ENCODE measurements at regions not wholly inside any gene's neighbourhood (a gene's known extent, or its start where the extent isn't known, plus 50 kb on each side); places are given as distances from the start of the nearest gene placed in this dataset.

DNA sequence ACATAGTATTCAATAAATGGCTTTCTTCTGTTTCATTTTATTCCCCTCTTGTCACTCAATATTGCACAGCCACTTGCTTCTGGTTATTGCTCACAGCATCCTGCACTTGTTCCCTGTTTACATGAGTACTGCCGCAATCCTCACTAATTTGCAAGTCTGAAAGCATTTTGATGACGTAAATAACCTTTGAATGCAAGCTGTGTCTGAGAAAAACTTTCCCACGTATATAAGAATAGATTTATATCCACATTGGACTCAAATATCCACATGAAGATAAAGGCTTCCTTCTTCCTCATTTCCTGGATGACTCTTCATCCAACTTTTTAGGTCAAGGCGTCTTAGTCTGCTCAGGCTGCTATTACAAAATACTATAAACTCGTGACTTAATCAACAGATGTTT lies 88.2 kb upstream of the DAP start:
- no peaks in the 10 kb centered on the region for H3K4me1 ChIP-seq (ENCODE audit: control insufficient read depth, insufficient read depth, low read length, unreplicated experiment)
- no peak overlapping the region for H3K4me3 ChIP-seq (ENCODE audit: low read depth, low read length)
- H3K27me3 ChIP-seq (ENCODE audit: insufficient read depth, low read length), result peaks cover 33% of the 10 kb centered on the region
- no peaks in the 10 kb centered on the region for H3K36me3 ChIP-seq (ENCODE audit: insufficient read depth, low read length)
- no peak overlapping the region for H3K27ac ChIP-seq (ENCODE audit: low read depth, low read length)
- H2AFZ ChIP-seq (ENCODE audit: low read length, unreplicated experiment), result no peak overlapping the region
- H3K79me2 ChIP-seq (ENCODE audit: control insufficient read depth, insufficient read depth, low read length, unreplicated experiment), result no peaks in the 10 kb centered on the region

DNA sequence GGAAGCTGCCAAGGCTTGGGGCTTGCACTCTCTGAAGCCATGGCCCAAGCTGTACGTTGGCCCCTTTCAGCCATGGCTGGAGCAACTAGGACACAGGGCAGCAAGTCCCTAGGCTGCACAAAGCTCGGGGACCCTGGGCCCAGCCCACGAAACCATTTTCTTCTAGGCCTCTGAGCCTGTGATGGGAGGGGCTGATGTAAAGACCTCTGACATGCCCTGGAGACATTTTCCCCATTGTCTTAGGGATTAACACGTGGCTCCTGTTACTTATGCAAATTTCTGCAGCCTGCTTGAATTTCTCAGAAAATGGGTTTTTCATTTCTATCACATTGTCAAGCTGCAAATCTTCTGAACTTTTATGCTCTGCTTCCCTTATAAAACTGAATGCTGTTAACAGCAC lies 83.0 kb upstream of the DAP start:
- H3K27me3 ChIP-seq (ENCODE audit: insufficient read depth, low read length), result peaks cover 19% of the 10 kb centered on the region
- no peaks in the 10 kb centered on the region for H3K4me1 ChIP-seq (ENCODE audit: control insufficient read depth, insufficient read depth, low read length, unreplicated experiment)
- H3K4me3 ChIP-seq (ENCODE audit: low read depth, low read length), result no peak overlapping the region
- H3K27ac ChIP-seq (ENCODE audit: low read depth, low read length), result no peak overlapping the region
- no peaks in the 10 kb centered on the region for H3K36me3 ChIP-seq (ENCODE audit: insufficient read depth, low read length)
- no peak overlapping the region for H2AFZ ChIP-seq (ENCODE audit: low read length, unreplicated experiment)
- H3K79me2 ChIP-seq (ENCODE audit: control insufficient read depth, insufficient read depth, low read length, unreplicated experiment), result no peaks in the 10 kb centered on the region

DNA sequence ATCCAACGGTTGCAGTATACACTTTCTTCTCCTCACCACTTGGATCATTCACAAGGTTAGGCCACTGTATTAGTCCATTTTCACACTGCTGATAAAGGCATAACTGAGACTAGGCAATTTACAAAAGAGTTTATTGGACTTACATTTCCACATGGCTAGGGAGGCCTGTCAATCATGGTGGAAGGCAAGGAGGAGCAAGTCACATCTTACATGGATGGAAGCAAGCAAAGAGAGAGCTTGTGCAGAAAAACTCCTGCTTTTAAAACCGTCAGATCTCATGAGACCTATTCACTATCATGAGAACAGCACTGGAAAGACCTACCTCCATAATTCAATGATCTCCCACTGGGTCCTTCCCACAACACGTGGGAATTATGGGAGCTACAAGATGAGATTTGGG lies 81.8 kb upstream of the DAP start:
- Histone ChIP-seq H2AFZ (ENCODE audit: low read length, unreplicated experiment) (no peak overlapping the region), H3K36me3 (ENCODE audit: insufficient read depth, low read length) (no peaks in the 10 kb centered on the region), H3K27me3 (ENCODE audit: insufficient read depth, low read length) (peaks cover 18% of the 10 kb centered on the region), H3K4me1 (ENCODE audit: control insufficient read depth, insufficient read depth, low read length, unreplicated experiment) (no peaks in the 10 kb centered on the region), H3K27ac (ENCODE audit: low read depth, low read length) (no peak overlapping the region), H3K4me3 (ENCODE audit: low read depth, low read length) (no peak overlapping the region), H3K79me2 (ENCODE audit: control insufficient read depth, insufficient read depth, low read length, unreplicated experiment) (no peaks in the 10 kb centered on the region)

- H3K27ac ChIP-seq (ENCODE audit: low read depth, low read length), result no peak overlapping the region
- H3K79me2 ChIP-seq (ENCODE audit: control insufficient read depth, insufficient read depth, low read length, unreplicated experiment), result no peaks in the 10 kb centered on the region
- no peak overlapping the region for H2AFZ ChIP-seq (ENCODE audit: low read length, unreplicated experiment)
- H3K27me3 ChIP-seq (ENCODE audit: insufficient read depth, low read length), result no peaks in the 10 kb centered on the region; the same call in none of the 2 replicates
- H3K36me3 ChIP-seq (ENCODE audit: insufficient read depth, low read length), result no peaks in the 10 kb centered on the region
- no peak overlapping the region for H3K4me3 ChIP-seq (ENCODE audit: low read depth, low read length)
- H3K4me1 ChIP-seq (ENCODE audit: control insufficient read depth, insufficient read depth, low read length, unreplicated experiment), result no peaks in the 10 kb centered on the region
Observed at GRCh38 chr5:10839916-10840599, 79.0 kb upstream of the DAP start.

- Histone ChIP-seq H3K27me3 (ENCODE audit: insufficient read depth, low read length) (no peaks in the 10 kb centered on the region; the same call in none of the 2 replicates), H3K36me3 (ENCODE audit: insufficient read depth, low read length) (no peaks in the 10 kb centered on the region), H2AFZ (ENCODE audit: low read length, unreplicated experiment) (no peak overlapping the region), H3K79me2 (ENCODE audit: control insufficient read depth, insufficient read depth, low read length, unreplicated experiment) (no peaks in the 10 kb centered on the region), H3K4me1 (ENCODE audit: control insufficient read depth, insufficient read depth, low read length, unreplicated experiment) (no peaks in the 10 kb centered on the region), H3K4me3 (ENCODE audit: low read depth, low read length) (no peak overlapping the region), H3K27ac (ENCODE audit: low read depth, low read length) (no peak overlapping the region)
Observed at GRCh38 chr5:10839118-10839517, 78.1 kb upstream of the DAP start.

DNA sequence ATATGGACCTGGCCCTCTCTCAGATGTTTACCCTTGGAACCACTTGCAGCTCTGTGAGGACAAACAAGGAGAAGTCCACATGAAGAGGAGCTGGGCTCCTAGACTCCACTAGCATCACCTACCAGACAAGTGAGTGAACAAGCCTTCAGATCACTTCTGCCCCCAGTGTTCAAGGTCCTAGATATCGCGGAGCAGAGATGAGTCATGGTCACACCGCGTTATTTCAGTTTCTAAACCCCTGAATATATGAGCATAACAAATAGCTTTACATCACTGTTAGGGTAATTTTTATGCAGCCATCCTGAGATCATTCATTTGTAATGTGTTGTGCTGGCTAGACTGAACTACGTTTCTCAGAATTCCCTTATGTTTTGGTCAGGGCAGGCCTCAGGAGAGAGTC lies 77.0 kb upstream of the DAP start:
- no peaks in the 10 kb centered on the region for H3K79me2 ChIP-seq (ENCODE audit: control insufficient read depth, insufficient read depth, low read length, unreplicated experiment)
- no peak overlapping the region for H2AFZ ChIP-seq (ENCODE audit: low read length, unreplicated experiment)
- no peaks in the 10 kb centered on the region; the same call in none of the 2 replicates for H3K27me3 ChIP-seq (ENCODE audit: insufficient read depth, low read length)
- H3K4me3 ChIP-seq (ENCODE audit: low read depth, low read length), result no peak overlapping the region
- no peak overlapping the region for H3K27ac ChIP-seq (ENCODE audit: low read depth, low read length)
- no peaks in the 10 kb centered on the region for H3K4me1 ChIP-seq (ENCODE audit: control insufficient read depth, insufficient read depth, low read length, unreplicated experiment)
- H3K36me3 ChIP-seq (ENCODE audit: insufficient read depth, low read length), result no peaks in the 10 kb centered on the region

GRCh38 chr5:10836986-10837385 lies 76.0 kb upstream of the DAP start:
- Histone ChIP-seq H3K4me3 (ENCODE audit: low read depth, low read length) (no peak overlapping the region), H2AFZ (ENCODE audit: low read length, unreplicated experiment) (no peak overlapping the region), H3K79me2 (ENCODE audit: control insufficient read depth, insufficient read depth, low read length, unreplicated experiment) (no peaks in the 10 kb centered on the region), H3K4me1 (ENCODE audit: control insufficient read depth, insufficient read depth, low read length, unreplicated experiment) (no peaks in the 10 kb centered on the region), H3K27ac (ENCODE audit: low read depth, low read length) (no peak overlapping the region), H3K36me3 (ENCODE audit: insufficient read depth, low read length) (no peaks in the 10 kb centered on the region), H3K27me3 (ENCODE audit: insufficient read depth, low read length) (peaks cover 5% of the 10 kb centered on the region; the same call in 1 of the 2 replicates)

DNA sequence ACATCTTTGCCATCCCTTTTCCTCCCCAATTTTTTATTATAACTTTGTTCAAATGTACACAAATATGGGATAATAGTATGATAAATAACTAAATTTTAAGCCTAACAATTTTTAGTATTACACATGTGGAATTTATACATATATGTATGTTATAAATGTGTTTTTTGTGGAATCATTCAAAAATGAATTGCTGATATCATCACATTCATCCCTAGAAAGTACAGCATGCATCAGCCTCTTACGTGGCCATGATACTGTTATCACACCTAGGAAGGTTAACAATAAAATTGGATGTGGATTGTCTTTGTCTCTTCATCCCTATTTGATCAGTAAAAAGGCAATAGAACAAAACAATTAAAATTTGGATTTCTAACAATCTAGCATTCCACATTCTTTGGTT lies 73.7 kb upstream of the DAP start:
- no peaks in the 10 kb centered on the region for H3K79me2 ChIP-seq (ENCODE audit: control insufficient read depth, insufficient read depth, low read length, unreplicated experiment)
- H3K27me3 ChIP-seq (ENCODE audit: insufficient read depth, low read length), result peaks cover 5% of the 10 kb centered on the region; the same call in 1 of the 2 replicates
- no peak overlapping the region for H2AFZ ChIP-seq (ENCODE audit: low read length, unreplicated experiment)
- H3K4me1 ChIP-seq (ENCODE audit: control insufficient read depth, insufficient read depth, low read length, unreplicated experiment), result no peaks in the 10 kb centered on the region
- no peak overlapping the region for H3K4me3 ChIP-seq (ENCODE audit: low read depth, low read length)
- no peak overlapping the region for H3K27ac ChIP-seq (ENCODE audit: low read depth, low read length)
- no peaks in the 10 kb centered on the region for H3K36me3 ChIP-seq (ENCODE audit: insufficient read depth, low read length)

DNA sequence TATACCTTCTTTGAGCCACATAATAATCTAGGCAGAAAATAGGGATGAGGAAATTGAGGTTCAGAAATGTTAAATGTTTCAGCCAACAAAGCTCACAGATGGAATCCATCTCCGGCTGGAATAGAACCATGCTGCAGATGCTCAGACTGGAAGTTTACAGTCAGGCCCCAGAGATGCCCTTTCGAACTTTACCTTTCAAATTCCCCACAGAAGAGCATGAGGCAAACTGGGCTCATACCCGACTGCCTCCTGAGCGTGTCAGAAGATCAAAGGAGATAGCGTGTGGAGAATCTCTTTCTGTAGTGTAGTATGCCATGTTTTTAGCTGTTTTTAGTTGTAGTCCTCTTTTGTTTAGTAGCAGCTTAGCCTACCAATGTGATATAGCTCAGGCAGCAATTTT lies 72.0 kb upstream of the DAP start:
- no peak overlapping the region for H3K4me3 ChIP-seq (ENCODE audit: low read depth, low read length)
- no peak overlapping the region for H3K27ac ChIP-seq (ENCODE audit: low read depth, low read length)
- no peaks in the 10 kb centered on the region for H3K79me2 ChIP-seq (ENCODE audit: control insufficient read depth, insufficient read depth, low read length, unreplicated experiment)
- no peaks in the 10 kb centered on the region for H3K36me3 ChIP-seq (ENCODE audit: insufficient read depth, low read length)
- peaks cover 5% of the 10 kb centered on the region; the same call in 1 of the 2 replicates for H3K27me3 ChIP-seq (ENCODE audit: insufficient read depth, low read length)
- no peak overlapping the region for H2AFZ ChIP-seq (ENCODE audit: low read length, unreplicated experiment)
- peaks cover under 1% of the 10 kb centered on the region for H3K4me1 ChIP-seq (ENCODE audit: control insufficient read depth, insufficient read depth, low read length, unreplicated experiment)

DNA sequence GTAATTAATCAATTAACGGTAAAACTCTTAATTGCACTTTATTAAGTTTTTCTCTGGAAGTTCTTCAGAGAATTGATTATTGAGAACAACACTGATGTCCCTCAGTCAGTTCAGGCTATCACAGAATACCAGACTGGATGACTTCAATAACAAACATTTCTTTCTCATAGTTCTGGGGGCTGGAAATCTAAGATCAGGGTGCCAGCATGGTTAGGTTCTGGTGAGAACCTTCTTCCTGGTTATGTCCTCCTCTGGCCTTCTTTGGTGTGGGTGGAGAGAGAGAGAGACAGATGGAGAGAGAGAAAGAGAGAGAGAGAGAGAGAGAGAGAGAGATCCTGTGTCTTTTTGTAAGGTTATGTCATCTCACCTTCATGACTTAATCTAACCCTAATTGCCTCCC lies 71.4 kb upstream of the DAP start:
- no peaks in the 10 kb centered on the region for H3K36me3 ChIP-seq (ENCODE audit: insufficient read depth, low read length)
- no peak overlapping the region for H3K4me3 ChIP-seq (ENCODE audit: low read depth, low read length)
- no peak overlapping the region for H2AFZ ChIP-seq (ENCODE audit: low read length, unreplicated experiment)
- no peak overlapping the region for H3K27ac ChIP-seq (ENCODE audit: low read depth, low read length)
- peaks cover 4% of the 10 kb centered on the region for H3K4me1 ChIP-seq (ENCODE audit: control insufficient read depth, insufficient read depth, low read length, unreplicated experiment)
- H3K27me3 ChIP-seq (ENCODE audit: insufficient read depth, low read length), result peaks cover 5% of the 10 kb centered on the region; the same call in 1 of the 2 replicates
- no peaks in the 10 kb centered on the region for H3K79me2 ChIP-seq (ENCODE audit: control insufficient read depth, insufficient read depth, low read length, unreplicated experiment)

DNA sequence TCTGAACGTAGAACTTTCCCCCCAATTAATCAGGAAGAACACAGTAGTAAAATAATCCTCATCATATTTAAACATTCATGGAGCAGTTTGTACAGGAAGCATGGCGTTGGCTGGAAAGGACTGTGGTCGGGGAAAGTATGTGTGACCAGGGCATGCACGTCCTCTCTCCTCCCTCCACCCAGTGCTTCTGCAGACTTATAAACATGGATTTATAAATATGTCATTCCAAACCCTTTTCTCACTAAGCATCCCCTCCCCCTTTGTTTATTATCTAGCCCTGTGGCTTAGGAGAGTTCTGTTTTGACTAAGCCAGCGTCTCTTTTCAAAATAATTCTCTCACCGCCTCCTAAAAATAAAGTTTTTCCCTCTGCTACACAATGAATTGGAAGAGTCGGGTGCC lies 70.4 kb upstream of the DAP start:
- H3K27ac ChIP-seq (ENCODE audit: low read depth, low read length), result no peak overlapping the region
- no peak overlapping the region for H2AFZ ChIP-seq (ENCODE audit: low read length, unreplicated experiment)
- H3K79me2 ChIP-seq (ENCODE audit: control insufficient read depth, insufficient read depth, low read length, unreplicated experiment), result no peaks in the 10 kb centered on the region
- no peak overlapping the region for H3K4me3 ChIP-seq (ENCODE audit: low read depth, low read length)
- H3K4me1 ChIP-seq (ENCODE audit: control insufficient read depth, insufficient read depth, low read length, unreplicated experiment), result peaks cover 4% of the 10 kb centered on the region
- no peaks in the 10 kb centered on the region for H3K36me3 ChIP-seq (ENCODE audit: insufficient read depth, low read length)
- H3K27me3 ChIP-seq (ENCODE audit: insufficient read depth, low read length), result peaks cover 5% of the 10 kb centered on the region; the same call in 1 of the 2 replicates

All from ACC112 (cell line).